CD14-positive monocyte (primary cell): ENCODE measurements at regions not wholly inside any gene's neighbourhood (a gene's known extent, or its start where the extent isn't known, plus 50 kb on each side); places are given as distances from the start of the nearest gene placed in this dataset. TPM values are rescaled to one million over a fixed set of nuclear protein-coding genes. Genes with fewer than 3 reads are reported as not detected.

Source experiments
- DNase-seq, 3 donors: peaks; one replicate each; pipeline ENCODE4 v3.0.0-alpha.2; 2011 to 2022
- H2AFZ ChIP-seq: 2 replicates; pipeline ENCODE4 v1.6.0; 2012; ENCODE audit warnings: mild to moderate bottlenecking, low read depth, low read length, inconsistent platforms; ENCODE audit not compliant: insufficient read depth, poor library complexity, severe bottlenecking
- H3K27ac ChIP-seq, 2 donors: 1 replicate in 1 of 2; 2 replicates in 1 of 2; pipeline ENCODE4 v1.5.1; 2012 to 2013; ENCODE audit warnings: low read length in 2 of 2, control low read depth in 1 of 2, inconsistent platforms in 1 of 2, low read depth in 1 of 2, mild to moderate bottlenecking in 1 of 2
- H3K27me3 ChIP-seq, 2 donors: one replicate each; pipeline versions ENCODE4 v1.6.0 to v1.6.1; 2011 to 2013; ENCODE audit warnings: low read length in 2 of 2; ENCODE audit not compliant: control insufficient read depth in 2 of 2, insufficient read depth in 2 of 2
- H3K36me3 ChIP-seq, 2 donors: replicated peaks in 1 of 2; 1 replicate in 1 of 2; 2 replicates in 1 of 2; pipeline versions ENCODE4 v1.5.1 to v1.6.1; 2012 to 2013; ENCODE audit warnings: low read length in 2 of 2, control low read depth in 1 of 2, inconsistent platforms in 1 of 2, mild to moderate bottlenecking in 1 of 2; ENCODE audit not compliant: insufficient read depth in 2 of 2, control insufficient read depth in 1 of 2
- H3K4me1 ChIP-seq, 2 donors: 1 replicate in 1 of 2; 2 replicates in 1 of 2; pipeline versions ENCODE4 v1.5.1 to v1.6.1; 2012 to 2013; ENCODE audit warnings: low read length in 2 of 2, control low read depth in 1 of 2, inconsistent platforms in 1 of 2, mild to moderate bottlenecking in 1 of 2, moderate library complexity in 1 of 2; ENCODE audit not compliant: insufficient read depth in 2 of 2, control insufficient read depth in 1 of 2
- H3K4me2 ChIP-seq: replicated peaks from 2 replicates; pipeline ENCODE3; 2012; ENCODE audit warnings: low read length, moderate library complexity, mild to moderate bottlenecking; ENCODE audit not compliant: poor library complexity, severe bottlenecking; ENCODE audit errors: extremely low read depth
- H3K4me3 ChIP-seq, 3 experiments: fragments of 200-600 bp in 1 of 3; sonication (generic) in 1 of 3; replicated peaks in 1 of 3; 1 replicate in 2 of 3; 2 replicates in 1 of 3; pipeline ENCODE4 v1.5.1; 2011 to 2013; ENCODE audit warnings: low read length in 3 of 3, mild to moderate bottlenecking in 3 of 3, control low read depth in 2 of 3, low read depth in 2 of 3, inconsistent platforms in 1 of 3, moderate library complexity in 1 of 3
- H3K79me2 ChIP-seq: 2 replicates; pipeline ENCODE4 v1.6.0; 2012; ENCODE audit warnings: mild to moderate bottlenecking, control low read depth, inconsistent platforms, low read length, moderate library complexity; ENCODE audit not compliant: insufficient read depth
- H3K9ac ChIP-seq: 2 replicates; pipeline ENCODE4 v1.6.0; 2017; ENCODE audit warnings: low read length, mild to moderate bottlenecking; ENCODE audit not compliant: insufficient read depth, poor library complexity, severe bottlenecking
- H3K9me3 ChIP-seq, 2 donors: replicated peaks in 1 of 2; 1 replicate in 1 of 2; 2 replicates in 1 of 2; pipeline versions ENCODE4 v1.5.1 to v1.6.1; 2012 to 2013; ENCODE audit warnings: low read length in 2 of 2, control low read depth in 1 of 2; ENCODE audit not compliant: control insufficient read depth in 1 of 2, insufficient read depth in 1 of 2
- H4K20me1 ChIP-seq: 2 replicates; pipeline ENCODE4 v1.6.0; 2012; ENCODE audit warnings: mild to moderate bottlenecking, low read length, control low read depth, moderate library complexity; ENCODE audit not compliant: insufficient read depth
- H3K27ac Mint-ChIP-seq, 7 donors: one replicate each; pipeline ENCODE4 v1.8.0; 2020; ENCODE audit warnings: mild to moderate bottlenecking in 7 of 7, mixed read lengths in 7 of 7, moderate library complexity in 6 of 7, inconsistent platforms in 2 of 7
- H3K27me3 Mint-ChIP-seq, 3 donors: one replicate each; pipeline ENCODE4 v1.8.0; 2021 to 2022; ENCODE audit warnings: low read depth in 3 of 3, mild to moderate bottlenecking in 3 of 3, mixed read lengths in 3 of 3, moderate library complexity in 3 of 3, inconsistent platforms in 1 of 3
- H3K36me3 Mint-ChIP-seq, 2 donors: one replicate each; pipeline ENCODE4 v1.8.0; 2020; ENCODE audit warnings: mixed read lengths in 2 of 2, inconsistent platforms in 1 of 2, mild to moderate bottlenecking in 1 of 2
- H3K4me1 Mint-ChIP-seq: one replicate; pipeline ENCODE4 v1.8.0; 2020; ENCODE audit warnings: mild to moderate bottlenecking, mixed read lengths
- H3K4me3 Mint-ChIP-seq, 2 donors: one replicate each; pipeline ENCODE4 v1.8.0; 2020; ENCODE audit warnings: mild to moderate bottlenecking in 2 of 2, mixed read lengths in 2 of 2, moderate library complexity in 1 of 2
- H3K9me3 Mint-ChIP-seq, 7 donors: one replicate each; pipeline ENCODE4 v1.8.0; 2020 to 2022; ENCODE audit warnings: mixed read lengths in 7 of 7, mild to moderate bottlenecking in 6 of 7, moderate library complexity in 6 of 7, inconsistent platforms in 2 of 7
- CTCF ChIP-seq: fragments of 200-600 bp; IDR thresholded peaks from one replicate; pipeline ENCODE4 v1.8.0; 2022; ENCODE audit warnings: antibody characterized with exemption, mild to moderate bottlenecking
- WGBS: methylation state at CpG from one replicate; pipeline ENCODE4 v1.1.5; 2013; ENCODE audit warnings: missing lambda C conversion rate; ENCODE audit not compliant: insufficient coverage; 5-methylcytosine and 5-hydroxymethylcytosine counted together
- intact Hi-C, 2 donors: fragments of 100-400 bp; cut with micrococcal nuclease; formaldehyde crosslinking; loops; one replicate each; pipeline versions ENCODE4 v1.15.0 to v1.15.1; 2023
- small RNA-seq: library from RNA; depleted of rRNA; stranded (forward); fragments of <200 nt; gene quantifications from one replicate; pipeline ENCODE3, GENCODE V24; 2012; ENCODE audit warnings: low read depth; ENCODE audit not compliant: insufficient read length

DNA sequence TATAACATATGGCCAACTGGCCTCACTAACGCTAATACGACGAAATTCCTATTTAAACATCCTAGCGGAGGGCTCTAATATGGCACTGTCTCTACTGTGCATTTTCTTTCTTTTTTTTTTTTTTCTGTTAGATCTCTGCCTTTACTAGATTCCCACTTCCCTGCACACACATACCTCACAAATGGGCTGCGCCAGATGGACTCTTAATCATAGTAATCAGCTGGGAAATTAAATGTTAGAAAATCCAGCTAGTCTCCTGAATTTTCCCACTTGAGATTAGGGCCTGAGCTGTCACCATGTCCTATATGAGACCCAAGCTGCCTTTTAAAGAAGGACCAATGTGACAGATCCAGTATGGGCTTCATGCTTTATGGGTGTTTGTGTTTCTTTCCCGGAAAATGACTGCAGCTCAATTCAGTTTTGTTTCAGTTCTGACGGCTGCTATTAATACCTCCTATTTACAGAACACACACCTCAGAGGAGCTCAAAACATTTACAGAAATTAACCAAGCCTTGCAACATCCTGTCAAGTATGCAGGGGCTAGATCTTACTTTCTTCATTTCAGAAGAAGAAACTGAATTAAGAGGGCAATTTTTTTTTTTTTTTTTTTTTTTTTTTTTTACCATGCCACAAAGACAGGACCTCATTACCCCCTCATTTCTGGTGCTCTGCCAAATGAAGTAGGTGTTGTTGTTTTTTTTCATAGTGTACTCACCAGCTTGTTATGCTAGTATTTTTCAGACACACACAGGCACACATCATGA, 49.8 kb upstream of the BLID start:
- no peak overlapping the region for H3K4me3 Mint-ChIP-seq
- H3K36me3 Mint-ChIP-seq, result no peaks in the 10 kb centered on the region
- no peak overlapping the region for H3K4me2 ChIP-seq
- no peak overlapping the region for H3K4me3 ChIP-seq
- peaks cover 0 to 2% (median 0%) of the 10 kb centered on the region in 7 donors for H3K9me3 Mint-ChIP-seq
- DNase-seq, result no peak
- H3K27me3 Mint-ChIP-seq, result peaks cover 0 to 1% (median 0%) of the 10 kb centered on the region in 3 donors
- TF ChIP-seq CTCF, result no peak
- no peaks in the 10 kb centered on the region for H3K4me1 ChIP-seq
- H3K36me3 ChIP-seq, result no peaks in the 10 kb centered on the region
- intact Hi-C loops, result no loop called here
- WGBS, result 100% methylated on average over 3 of the region's 7 CpGs
- no peaks in the 10 kb centered on the region for H3K4me1 Mint-ChIP-seq
- H3K79me2 ChIP-seq, result no peaks in the 10 kb centered on the region
- H3K27ac ChIP-seq, result no peak overlapping the region
- no peaks in the 10 kb centered on the region for H4K20me1 ChIP-seq
- no peak overlapping the region for H2AFZ ChIP-seq
- H3K27me3 ChIP-seq, result no peaks in the 10 kb centered on the region
- no peaks in the 10 kb centered on the region for H3K9me3 ChIP-seq
- H3K9ac ChIP-seq, result no peak overlapping the region
- H3K27ac Mint-ChIP-seq, result no peak overlapping the region

Small RNA genes lying in the stretch of these regions (small RNA-seq; reads per million reads assigned to genes)
- gene RNU4ATAC10P, result not detected
- gene RNU4ATAC5P, result not detected
- not detected for gene RNU6-592P
